EH (cell line): ENCODE measurements at regions not wholly inside any gene's neighbourhood (a gene's known extent, or its start where the extent isn't known, plus 50 kb on each side); places are given as distances from the start of the nearest gene placed in this dataset.
"Not testable (repeated sequence)": the region's sequence is repeated elsewhere in the genome, so short reads cannot be mapped to it uniquely, and the experiment has no call there.

Source experiments
- DNase-seq: peaks from one replicate; pipeline ENCODE4 v3.0.0-alpha.2; 2015; ENCODE audit warnings: low read depth

DNA sequence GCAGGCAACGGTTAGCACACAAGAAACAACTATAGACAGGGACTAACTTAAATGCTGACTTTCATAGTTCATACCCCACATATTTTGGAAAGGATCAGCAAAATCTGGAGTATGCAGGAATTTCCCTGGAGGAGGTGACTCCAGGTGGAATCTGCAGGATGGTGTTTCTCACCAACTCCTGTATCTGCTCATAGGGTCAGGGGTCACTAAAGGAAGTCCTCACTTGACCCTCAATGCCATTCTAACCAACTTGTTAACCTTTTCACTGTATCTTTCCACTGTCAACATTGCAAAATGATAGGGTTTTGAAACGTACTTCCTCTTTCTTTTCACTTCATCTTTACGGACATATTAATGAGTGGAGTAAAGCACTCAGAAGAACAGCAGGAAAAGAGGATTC is 207.0 kb upstream of the CXCR4 start:
- no peak for DNase-seq

DNA sequence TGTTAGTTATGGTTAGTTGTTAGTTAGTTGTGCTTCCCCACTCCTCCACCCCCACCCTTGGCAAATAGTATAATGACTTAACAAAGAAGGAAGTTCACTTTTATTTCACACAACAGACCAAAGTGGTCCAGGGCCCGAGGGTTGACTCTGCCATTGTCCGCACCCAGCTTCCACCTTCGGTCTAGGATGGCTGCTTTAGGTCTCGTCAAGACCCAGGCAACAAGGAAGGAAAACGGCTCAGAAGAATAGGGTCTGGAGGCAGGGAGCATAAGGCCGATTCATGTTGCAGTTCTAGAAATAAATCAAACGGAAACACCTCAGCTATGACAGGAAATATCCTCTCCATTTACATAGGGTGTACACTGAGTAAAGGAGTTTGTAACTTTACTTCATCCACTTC is 206.0 kb upstream of the CXCR4 start:
- no peak for DNase-seq

DNA sequence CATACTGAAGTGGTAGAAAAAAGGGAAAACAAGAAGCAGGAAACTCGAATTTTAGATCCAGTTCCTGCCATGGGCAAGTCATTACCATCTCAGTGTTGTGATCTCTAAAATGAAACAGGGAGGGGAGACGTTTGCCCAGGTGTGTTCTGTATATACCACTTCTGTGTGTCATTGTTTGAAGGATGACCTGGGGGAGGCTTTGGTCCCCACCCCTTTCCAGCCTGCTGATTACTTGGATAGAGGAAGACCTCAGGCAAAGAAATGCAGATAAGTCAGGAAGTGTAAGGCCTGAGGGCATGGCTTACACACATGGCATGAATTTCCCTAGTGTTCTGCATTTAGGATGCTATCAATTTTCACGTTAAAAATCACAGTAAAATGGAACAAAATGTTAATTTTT is 205.2 kb upstream of the CXCR4 start:
- no peak for DNase-seq

DNA sequence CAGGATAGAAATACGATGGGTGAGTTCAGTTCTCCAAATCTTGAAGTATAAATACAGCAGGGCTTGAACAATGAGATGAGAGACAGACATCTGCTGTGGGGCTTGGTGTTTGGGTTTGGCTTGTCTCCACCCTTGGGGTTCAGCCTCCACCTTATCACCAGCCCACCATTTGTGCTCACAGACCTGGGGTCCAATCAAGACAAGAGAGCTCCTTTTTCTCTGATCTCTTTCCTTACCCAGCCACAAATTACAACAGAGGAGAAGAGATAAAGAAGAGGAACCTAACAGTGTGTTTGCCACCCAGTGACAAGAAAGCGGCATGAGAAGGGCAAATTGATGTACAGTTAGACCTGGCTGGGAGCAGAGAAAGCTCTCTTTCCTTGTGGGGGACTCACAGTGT is 204.5 kb upstream of the CXCR4 start:
- DNase-seq = no peak

DNA sequence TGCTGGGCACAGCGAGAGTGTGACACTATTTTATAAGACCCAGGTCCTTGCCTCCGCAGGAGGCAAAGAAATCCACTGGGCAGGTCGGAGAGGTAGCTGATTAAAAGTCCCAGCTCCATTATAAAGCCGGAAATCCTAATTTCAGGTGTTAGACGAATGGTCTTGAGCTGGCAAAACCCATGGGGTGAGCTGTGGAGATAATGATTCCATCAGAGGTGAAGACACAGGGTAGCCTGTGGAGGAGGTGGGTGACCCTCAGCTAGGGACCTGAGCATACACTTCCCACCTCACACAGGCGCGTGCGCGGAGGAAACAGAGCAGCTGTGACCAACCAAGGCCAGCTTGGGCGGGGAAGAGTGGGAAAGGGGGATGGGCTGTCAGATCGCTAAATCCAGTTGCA is 201.7 kb upstream of the CXCR4 start:
- no peak for DNase-seq

DNA sequence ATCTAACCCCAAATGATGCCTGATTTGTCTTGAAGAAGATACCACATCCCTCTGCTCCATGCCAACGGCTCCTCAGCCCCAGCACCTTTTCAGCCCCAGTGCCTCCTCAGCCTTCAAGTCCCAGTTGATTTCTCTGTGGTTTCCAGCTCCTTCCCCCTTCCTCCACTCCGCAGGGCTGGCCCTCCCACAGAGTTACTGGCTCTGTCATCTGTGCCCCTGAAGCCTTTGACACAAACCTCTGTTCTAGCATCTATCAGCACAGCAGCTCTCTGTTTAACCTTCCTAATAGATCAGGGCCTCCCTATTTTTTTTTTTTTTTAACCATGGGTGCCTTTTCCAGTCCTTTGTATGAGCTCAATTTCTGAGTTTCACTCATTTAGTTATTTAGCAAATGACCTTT is 201.3 kb upstream of the CXCR4 start:
- no peak for DNase-seq

DNA sequence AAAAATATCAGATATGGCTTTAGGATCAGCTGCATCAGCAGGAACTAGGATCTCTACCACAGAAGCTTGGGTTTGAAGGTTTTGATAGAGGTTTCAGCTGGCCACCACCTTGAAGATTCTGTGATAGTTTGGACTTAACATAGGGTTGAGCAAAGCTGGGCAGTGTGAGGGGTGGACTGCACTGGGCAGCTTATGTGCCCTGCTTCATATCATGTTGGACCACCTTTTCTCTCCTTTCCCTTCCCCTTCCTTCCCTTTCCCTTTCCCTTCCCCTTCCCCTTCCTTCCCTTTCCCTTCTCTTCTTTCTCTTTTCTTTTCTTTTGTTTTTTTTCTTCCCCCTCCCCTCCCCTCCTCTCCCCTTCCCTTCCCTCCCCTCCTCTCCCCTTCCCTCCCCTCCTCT is 196.3 kb upstream of the CXCR4 start:
- DNase-seq = no peak

DNA sequence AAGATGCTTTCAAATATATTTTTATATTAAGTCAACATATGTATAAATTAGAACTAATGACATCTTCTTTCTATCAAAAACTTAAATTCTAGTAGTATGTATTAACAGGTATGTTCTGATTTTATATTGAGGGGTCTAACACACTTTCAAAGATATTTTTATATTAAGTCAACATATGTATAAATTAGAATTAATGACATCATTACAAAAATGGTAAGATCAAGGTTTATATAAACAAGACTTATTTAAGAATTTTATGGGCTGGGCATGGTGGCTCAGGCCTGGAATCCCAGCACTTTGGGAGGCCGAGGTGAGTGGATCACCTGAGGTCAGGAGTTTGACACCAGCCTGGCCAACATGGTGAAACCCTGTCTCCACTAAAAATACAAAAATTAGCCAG is 194.6 kb upstream of the CXCR4 start:
- not testable (repeated sequence) for DNase-seq

DNA sequence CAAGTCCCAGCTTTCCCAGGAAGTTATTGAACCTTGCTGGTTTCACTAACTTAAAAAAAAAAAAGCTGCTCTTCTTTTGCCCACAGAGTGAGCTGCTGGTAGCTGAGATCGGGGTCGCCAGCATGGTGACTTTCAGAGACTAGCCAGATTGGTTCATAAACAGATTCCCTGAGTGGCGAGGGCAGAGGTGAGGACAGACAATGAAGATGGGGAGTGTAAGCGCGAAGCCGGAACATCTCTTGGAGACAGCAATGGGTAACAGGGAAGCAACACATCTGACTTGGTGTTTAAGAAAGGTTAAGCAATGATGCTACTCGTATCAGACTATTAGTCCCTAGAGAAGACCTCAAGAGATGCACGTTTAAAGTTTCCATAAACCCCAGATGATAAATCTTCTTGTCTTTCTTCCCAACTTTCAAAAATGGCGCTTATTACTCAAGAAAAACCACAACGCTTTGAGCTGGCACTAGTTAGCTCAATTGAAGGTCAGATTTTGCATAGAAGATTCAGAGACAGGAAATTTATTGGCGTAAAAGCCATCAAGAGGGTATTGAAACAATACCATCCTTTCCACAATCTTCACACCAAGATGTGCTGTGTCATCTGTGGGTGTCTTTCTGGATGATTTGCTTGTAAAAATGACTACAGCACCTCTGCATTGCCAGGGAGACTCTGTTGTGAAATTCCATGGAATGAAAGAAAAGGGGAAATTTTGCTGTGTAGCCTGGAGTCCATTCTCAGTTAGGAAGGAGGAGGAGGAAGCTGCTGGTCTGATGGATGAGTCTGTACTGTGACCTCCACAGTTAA is 193.1 kb upstream of the CXCR4 start:
- no peak for DNase-seq

DNA sequence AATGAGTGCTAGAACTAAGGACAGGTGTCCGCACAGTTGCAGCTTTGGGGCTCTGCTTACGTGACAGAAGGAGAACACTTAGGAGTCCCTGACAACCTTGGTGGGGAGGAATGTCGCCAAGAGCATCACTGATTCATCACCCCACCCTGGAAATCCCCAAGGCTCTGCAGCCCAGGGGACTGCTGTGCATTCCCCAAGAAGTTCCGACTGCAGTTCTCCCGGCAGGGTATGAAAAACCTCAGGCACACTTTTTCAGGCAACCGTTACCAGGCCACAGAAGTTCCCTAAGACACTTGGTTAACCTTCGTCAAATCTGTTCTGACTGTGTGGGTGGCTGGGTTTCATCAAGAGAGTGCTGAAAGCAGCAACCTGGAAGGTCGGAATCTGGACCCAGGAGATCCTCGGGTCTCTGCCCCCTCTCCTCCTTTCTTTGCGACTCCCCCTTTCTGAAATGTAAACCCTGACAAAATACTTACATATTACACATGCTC is 192.1 kb upstream of the CXCR4 start:
- DNase-seq = no peak

DNA sequence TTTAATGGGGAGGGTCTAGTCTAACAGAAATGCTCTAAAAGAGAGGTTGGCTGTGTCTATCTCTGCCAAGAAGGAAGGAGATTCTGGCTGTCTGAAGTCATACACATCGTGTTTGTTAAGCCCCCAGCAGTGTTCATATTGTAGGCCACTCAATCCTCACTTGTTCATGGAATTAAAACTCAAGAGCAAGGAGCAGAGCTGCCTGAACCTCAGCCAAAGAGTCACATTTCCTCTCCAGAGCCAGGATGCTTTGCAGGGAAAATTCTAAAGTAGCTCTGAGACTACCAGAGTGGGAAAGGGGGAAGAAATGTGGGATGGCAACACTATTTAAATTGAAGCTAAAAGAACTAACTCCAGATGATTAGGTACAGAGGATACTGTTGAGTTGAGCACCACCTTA is 190.7 kb upstream of the CXCR4 start:
- DNase-seq = no peak

DNA sequence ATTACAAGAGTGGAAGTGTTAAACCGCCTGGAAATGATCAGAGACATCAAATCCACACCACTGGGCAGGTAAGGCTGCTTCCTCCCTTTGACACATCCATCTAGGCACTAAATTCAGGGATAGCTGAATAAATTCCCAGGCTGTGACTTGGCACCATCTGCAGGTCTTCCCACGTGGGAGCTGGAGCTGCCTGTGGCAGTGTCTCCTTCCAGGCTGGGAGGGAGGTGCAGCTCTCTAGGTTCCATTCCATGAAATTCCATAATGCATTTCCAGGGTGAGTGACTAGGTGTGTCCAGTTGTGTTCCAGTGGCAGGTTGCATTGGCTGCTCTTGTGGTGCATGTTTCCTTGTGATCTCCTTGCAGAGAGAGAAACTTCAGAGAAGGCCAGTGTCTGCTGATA is 188.9 kb upstream of the CXCR4 start:
- no peak for DNase-seq

DNA sequence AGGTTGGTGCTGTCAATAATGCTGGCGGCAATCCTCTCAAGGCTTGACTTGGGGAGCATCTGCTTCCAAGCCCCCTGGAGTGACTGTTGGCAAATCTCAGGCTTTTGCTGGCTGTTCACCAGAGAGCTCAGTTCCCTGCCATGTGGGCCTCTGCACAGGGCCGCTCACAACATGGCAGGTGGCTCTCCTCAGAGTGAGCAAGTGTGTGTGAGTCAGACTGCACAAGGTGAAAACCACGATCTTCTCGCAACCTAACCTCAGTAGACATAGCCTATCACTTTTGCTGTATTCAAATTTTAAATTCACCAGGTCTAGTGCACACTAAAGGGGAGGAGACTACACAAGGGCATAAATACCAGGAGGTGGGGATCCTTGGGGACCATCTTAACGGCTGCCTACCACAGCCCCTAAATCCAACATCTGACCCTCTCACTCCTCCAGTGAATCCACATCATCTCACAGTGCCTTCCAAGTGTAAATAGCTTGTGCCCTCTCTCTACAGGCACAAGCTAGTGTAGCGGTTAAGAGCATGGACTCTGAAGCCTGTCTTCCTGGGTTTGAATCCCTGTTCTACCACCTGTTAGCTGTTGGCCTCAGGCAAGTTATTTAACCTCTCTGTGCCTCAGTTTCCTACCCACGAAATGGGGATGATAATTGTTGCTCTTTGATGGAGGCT is 187.7 kb upstream of the CXCR4 start:
- no peak for DNase-seq

DNA sequence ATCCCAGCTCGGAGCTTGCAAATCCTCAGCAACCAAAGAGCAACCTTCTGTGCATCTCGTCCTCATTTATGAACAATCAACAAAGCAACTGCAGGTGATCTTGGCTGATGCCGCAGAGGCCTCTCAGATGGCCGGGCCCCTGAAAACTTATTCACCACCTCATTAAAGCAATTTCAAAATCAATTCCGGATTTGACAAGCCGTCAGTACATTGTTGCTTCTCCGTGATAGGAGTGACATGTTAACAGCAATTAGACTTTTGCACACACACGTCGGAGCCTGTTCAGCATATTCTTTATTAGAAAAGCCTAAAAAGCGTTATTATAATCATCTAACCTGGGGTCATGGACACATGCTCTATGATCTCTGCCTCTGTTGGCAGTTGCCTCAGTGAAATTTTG is 183.1 kb upstream of the CXCR4 start:
- no peak for DNase-seq

DNA sequence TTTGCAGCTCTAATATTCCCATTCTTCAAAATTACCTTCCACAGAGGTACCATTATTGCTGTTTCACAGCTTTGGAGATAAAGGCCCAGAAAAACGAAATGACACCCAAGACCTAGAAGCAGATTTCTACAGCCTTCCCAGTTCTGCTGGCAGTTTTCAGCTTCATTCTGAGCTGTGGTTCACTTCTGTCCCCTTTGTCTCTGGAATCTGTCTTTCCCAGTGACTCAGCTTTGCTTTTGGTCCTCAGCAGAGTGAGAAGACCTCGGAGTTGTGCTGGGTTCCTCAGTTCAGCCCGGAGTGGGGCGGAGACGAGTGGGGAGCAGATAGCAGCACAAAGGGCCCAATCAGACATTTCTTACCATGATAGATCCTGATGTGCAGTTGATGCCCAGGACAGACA is 180.7 kb upstream of the CXCR4 start:
- DNase-seq = no peak

DNA sequence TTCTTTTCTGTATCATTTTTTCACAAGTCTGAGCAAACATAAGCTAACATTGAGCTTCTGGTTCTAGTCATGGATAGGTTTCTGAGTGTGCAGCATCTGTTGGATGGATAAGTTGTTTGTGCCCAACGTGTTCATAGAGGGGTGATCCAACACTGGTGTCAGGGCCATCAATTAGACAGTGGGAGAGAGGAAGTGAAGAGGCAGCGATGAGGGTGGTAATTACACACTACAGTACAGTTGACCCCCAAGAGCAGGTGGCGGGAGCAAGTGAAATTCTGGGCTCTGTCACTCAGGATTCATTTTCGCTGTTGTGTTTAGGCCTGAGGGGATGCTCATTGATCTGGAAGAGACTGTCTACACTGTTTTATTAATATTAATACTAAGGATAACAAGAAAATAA is 180.0 kb upstream of the CXCR4 start:
- DNase-seq = no peak

DNA sequence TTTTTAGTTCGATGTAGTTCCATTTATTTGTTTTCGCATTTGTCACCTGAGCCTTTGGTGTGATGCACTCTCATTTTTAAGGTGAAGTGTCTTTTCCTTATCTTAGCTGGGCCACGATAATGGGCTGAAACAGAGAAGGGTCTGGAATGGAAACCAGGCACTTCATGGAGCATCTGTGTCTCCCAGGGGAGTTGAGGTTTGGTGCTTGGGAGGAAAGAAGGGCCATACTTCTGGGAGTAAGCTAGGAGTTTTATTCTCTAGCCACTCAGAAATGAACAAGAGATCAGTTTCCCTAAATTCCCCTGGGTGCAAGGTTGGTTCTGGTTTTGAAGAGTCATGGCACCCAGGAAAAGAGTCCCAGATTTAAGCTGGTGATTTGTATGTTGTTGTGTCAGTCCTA is 179.4 kb upstream of the CXCR4 start:
- no peak for DNase-seq

DNA sequence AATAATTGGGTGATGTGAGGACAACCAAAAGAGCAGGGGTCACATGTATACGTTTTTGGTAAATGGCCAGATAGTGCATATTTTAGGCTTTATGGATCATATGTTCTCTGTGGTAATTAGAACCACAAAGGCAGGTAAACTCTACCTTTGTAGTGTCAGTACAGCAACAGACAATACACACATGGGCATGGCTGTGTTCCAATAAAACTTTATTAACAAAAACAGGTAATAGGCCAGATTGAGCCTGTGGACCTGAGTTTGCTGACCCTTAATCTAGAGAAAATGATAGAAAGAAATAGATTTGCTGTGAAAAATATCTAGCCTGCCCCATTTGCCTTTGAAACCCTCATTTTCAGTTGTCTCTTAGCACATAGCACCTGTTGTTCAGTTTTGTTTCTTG is 177.2 kb upstream of the CXCR4 start:
- no peak for DNase-seq

DNA sequence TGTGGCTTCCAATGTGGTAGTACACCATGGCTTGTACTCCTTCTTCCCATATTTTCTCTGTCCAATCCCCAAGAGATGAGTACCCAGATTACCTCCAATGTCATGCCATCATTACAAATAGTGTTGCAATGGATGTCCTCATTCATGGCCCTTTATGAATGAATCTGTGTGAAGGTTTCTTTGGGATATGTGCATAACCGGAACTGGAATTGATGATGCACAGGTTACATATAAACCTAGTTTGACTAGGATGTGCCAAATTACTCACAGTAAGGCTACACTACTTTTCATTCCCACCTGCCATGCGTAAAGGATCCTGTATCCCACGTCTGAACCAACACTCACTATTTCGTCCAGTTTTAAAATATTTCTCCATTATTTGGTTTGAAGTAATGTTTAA is 173.9 kb upstream of the CXCR4 start:
- DNase-seq = no peak

DNA sequence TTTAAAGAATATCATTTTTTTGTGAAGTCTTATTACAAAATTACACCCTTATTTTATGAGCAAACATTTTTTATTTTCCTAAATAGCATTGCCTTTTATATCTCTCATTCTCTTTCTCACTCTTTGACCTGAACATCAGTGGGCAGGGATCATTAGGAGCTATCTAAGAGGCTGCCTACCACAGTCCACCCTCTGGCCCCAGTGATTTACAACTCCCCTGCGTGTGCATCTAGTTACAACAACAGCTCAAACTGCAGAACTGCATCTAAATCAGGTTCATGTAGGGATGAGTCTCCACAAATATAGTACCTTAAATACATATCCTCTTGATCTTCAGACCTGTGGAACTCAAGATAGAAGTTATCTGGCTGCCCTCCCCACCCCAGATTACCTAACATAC is 172.4 kb upstream of the CXCR4 start:
- no peak for DNase-seq

DNA sequence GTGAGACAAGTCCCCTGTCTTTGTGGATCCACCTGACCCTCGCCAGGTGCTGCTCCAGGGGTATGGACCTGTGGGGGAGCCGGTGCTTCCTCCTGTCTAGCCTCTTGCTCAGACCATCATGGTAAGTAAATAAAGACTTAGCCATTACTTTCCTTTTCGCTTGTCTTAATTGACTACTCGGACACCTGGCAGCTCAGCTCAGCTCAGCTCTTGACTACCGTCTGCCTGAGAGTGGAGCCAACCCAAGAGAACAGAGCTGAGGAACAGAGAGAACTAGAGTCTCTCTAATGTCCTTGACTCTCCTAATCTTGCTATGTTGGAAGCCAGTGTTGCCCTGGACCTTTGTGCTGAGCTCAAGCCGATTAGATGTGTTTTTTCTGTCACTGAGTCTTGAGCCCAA is 170.3 kb upstream of the CXCR4 start:
- DNase-seq = no peak

DNA sequence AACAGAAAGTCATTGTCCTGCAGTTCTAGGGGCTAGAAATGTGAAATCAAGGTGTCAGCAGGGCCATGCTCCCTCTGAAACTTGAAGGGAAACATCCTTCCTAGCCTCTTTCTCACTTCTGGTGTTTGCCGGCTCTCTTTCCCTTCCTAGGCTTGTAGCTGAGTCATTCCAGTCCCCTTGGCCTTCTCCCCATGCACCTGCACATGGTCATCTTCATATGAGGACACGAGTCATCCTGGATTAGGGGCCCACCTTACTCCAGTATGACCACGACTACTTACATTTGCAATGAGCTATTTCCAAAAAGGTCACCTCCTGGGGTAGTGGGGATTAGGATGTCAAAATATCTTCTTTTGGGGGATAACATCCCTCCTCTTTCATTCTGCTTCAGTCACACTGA is 168.5 kb upstream of the CXCR4 start:
- no peak for DNase-seq

DNA sequence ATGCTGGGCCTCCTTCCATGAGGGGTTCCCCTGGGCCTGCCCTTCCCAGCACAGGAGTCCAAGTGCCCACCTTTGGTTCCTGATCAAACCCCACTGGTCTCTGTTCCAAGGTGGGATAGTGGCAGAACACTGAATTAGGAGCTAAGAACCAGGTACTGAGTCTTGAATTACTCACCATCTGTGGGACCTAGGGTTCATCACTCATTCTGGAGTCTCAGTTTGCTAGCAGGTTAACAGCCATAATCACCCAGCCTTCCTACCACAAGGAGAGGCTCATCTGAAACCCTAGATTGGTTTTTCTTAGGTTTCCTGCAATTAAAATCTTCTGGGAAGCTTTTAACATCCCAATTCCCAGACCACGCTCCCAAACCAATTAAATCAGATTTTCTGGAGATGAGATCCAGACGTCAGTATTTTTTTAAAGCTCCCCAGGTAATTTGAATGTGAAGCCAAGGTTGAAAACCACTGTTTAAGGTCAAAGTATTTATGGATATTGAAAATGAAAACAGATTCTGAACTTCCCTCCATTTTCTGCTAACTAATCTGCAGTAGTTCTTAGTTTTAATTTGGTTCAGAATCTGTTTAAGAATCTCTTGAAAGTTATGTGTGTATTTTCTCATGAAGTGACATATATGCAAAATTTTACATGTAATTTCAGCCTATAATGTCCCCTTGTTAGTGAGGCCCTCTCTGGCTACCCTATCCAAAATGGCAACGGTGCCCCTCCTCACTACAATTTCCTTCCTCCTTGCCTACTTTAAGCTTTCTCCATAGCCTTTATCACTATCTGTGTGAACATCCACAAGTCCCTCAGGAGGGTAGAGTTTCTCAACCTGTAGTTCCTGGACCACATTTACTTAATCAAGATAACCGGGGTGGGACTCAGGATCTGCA is 166.5 kb upstream of the CXCR4 start:
- DNase-seq = no peak
